ENCODE measurements at regions not wholly inside any gene's neighbourhood (a gene's known extent, or its start where the extent isn't known, plus 50 kb on each side); places are given as distances from the start of the nearest gene placed in this dataset.

DNA sequence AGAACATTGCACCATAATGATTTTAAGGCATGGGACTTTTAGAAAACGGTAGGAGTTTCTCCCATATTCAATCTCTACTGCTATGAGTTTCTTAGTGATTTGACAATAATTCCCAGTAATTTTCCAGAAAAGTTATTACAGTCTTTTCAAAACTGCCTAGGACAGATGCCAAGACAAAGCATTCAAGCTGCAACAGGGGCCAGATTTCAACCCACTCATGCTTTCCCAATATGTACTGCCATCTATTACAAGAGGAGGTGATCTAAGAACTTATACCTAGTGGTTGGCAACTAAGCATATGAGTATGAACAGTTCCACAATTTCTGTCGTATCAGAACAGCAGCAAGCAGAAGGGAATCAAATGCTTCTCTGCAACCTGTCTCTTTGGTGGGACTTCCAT is 95.1 kb upstream of the TMED7 start:
- TF ChIP-seq, protein P1, sequence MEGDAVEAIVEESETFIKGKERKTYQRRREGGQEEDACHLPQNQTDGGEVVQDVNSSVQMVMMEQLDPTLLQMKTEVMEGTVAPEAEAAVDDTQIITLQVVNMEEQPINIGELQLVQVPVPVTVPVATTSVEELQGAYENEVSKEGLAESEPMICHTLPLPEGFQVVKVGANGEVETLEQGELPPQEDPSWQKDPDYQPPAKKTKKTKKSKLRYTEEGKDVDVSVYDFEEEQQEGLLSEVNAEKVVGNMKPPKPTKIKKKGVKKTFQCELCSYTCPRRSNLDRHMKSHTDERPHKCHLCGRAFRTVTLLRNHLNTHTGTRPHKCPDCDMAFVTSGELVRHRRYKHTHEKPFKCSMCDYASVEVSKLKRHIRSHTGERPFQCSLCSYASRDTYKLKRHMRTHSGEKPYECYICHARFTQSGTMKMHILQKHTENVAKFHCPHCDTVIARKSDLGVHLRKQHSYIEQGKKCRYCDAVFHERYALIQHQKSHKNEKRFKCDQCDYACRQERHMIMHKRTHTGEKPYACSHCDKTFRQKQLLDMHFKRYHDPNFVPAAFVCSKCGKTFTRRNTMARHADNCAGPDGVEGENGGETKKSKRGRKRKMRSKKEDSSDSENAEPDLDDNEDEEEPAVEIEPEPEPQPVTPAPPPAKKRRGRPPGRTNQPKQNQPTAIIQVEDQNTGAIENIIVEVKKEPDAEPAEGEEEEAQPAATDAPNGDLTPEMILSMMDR (IDR thresholded peaks at IDR 0.05) = no peak
- TF ChIP-seq POLR2A (IDR thresholded peaks at IDR 0.05) = no peak
